Neutrophil (primary cell): ENCODE measurements at regions not wholly inside any gene's neighbourhood (a gene's known extent, or its start where the extent isn't known, plus 50 kb on each side); places are given as distances from the start of the nearest gene placed in this dataset.
"Not testable (repeated sequence)": the region's sequence is repeated elsewhere in the genome, so short reads cannot be mapped to it uniquely, and the experiment has no call there.

Experiments
- H3K27ac ChIP-seq: fragments of 200-600 bp; sonication (generic); 2 replicates; pipeline ENCODE4 v1.5.1; 2016; ENCODE audit warnings: mild to moderate bottlenecking, moderate library complexity
- H3K27me3 ChIP-seq: fragments of 200-600 bp; sonication (generic); 2 replicates; pipeline ENCODE4 v1.6.0; 2016; ENCODE audit warnings: mild to moderate bottlenecking
- H3K36me3 ChIP-seq: fragments of 200-600 bp; sonication (generic); 2 replicates; pipeline ENCODE4 v1.5.1; 2017
- H3K4me1 ChIP-seq, 2 experiments: fragments of 200-600 bp in 1 of 2; sonication (generic) in 1 of 2; 1 replicate in 1 of 2; 2 replicates in 1 of 2; pipeline versions ENCODE4 v1.5.1 to v1.6.1; 2013 to 2016; ENCODE audit warnings: low read depth in 1 of 2, low read length in 1 of 2, mild to moderate bottlenecking in 1 of 2, moderate library complexity in 1 of 2; ENCODE audit not compliant: control insufficient read depth in 1 of 2, insufficient read depth in 1 of 2
- H3K4me3 ChIP-seq, 2 experiments: fragments of 200-600 bp in 1 of 2; sonication (generic) in 1 of 2; 1 replicate in 1 of 2; 2 replicates in 1 of 2; pipeline ENCODE4 v1.5.1; 2013 to 2016; ENCODE audit warnings: low read depth in 1 of 2, low read length in 1 of 2, mild to moderate bottlenecking in 1 of 2, moderate library complexity in 1 of 2
- H3K9me3 ChIP-seq: fragments of 200-600 bp; sonication (generic); 2 replicates; pipeline ENCODE4 v1.5.1; 2016
- TF ChIP-seq, protein P1 (sequence below): fragments of 200-600 bp; sonication (generic); IDR thresholded peaks from 2 replicates; pipeline ENCODE4 v1.5.1; 2016; ENCODE audit warnings: antibody characterized with exemption

DNA sequence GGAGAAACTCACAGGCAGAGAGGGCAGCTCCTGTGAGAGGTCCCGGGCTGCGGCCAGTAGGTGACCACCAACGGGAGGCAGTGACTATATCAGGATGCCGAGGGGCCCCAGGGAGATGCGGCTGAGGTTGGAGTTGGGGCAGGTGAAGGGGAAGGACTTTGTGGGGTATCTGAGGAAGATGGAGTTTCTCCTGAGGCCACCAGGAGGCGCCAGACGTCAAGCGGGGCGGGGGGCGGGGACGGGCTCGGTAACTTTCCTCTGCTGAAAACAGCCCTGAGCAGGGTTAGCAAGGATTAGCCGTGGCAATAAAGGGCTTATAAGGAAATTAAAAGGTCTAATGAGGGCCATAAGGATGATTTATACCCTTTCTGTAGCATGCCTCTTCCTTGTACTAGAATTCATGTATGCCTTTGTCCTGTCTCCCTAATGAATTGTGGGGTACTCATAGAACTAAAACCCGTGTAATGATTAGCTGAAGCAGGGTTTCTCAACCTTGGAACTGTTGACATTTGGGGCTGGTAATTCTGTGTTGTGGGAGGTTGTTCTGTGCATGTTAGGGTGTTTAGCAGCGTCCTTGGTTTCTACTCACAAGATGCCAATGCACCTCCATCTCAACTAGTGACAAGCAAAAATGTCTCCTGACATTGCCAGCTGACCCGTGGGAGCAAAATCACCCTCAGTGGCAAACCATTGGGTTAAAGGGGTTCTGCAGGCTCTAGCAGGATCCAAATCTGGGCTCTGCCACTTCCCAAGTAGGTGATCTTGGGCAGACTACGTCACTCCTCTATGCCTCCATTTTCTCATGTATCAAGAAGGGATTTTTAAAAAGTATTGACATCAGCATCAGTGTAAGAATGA, 74.8 kb upstream of the GRIN2A start:
- H3K4me3 ChIP-seq: no peak overlapping the region
- H3K36me3 ChIP-seq: no peaks in the 10 kb centered on the region
- TF ChIP-seq, protein P1, sequence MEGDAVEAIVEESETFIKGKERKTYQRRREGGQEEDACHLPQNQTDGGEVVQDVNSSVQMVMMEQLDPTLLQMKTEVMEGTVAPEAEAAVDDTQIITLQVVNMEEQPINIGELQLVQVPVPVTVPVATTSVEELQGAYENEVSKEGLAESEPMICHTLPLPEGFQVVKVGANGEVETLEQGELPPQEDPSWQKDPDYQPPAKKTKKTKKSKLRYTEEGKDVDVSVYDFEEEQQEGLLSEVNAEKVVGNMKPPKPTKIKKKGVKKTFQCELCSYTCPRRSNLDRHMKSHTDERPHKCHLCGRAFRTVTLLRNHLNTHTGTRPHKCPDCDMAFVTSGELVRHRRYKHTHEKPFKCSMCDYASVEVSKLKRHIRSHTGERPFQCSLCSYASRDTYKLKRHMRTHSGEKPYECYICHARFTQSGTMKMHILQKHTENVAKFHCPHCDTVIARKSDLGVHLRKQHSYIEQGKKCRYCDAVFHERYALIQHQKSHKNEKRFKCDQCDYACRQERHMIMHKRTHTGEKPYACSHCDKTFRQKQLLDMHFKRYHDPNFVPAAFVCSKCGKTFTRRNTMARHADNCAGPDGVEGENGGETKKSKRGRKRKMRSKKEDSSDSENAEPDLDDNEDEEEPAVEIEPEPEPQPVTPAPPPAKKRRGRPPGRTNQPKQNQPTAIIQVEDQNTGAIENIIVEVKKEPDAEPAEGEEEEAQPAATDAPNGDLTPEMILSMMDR: peak; percentile 57
- no peaks in the 10 kb centered on the region for H3K4me1 ChIP-seq
- no peak overlapping the region for H3K27ac ChIP-seq
- H3K27me3 ChIP-seq: no peaks in the 10 kb centered on the region
- no peaks in the 10 kb centered on the region for H3K9me3 ChIP-seq

DNA sequence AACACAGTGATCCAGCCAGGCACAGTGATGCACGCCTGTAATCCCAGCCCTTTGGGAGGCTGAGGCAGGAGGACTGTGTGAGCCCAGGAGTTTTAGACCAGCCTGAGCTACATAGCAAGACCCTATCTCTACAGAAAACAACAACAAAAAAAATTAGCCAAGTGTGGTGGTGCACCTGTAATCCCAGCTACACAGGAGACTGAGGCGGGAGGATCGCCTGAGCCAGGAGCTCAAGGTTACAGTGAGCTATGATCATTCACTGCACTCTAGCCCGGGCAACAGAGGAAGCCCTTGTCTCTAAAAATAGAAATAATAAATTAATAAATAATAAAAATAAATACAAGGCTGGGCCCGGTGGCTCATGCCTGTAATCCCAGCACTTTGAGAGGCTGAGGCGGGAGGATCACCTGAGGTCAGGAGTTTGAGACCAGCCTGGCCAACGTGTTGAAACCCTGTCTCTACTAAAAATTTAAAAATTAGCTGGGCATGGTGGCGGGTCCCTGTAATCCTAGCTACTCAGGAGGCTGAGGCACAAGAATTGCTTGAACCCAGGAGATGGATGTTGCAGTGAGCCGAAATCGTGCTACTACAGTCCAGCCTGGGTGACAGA, 75.5 kb upstream of the GRIN2A start:
- H3K4me3 ChIP-seq, H3K27ac ChIP-seq, H3K4me1 ChIP-seq, H3K9me3 ChIP-seq, H3K27me3 ChIP-seq, H3K36me3 ChIP-seq: not testable (repeated sequence)

DNA sequence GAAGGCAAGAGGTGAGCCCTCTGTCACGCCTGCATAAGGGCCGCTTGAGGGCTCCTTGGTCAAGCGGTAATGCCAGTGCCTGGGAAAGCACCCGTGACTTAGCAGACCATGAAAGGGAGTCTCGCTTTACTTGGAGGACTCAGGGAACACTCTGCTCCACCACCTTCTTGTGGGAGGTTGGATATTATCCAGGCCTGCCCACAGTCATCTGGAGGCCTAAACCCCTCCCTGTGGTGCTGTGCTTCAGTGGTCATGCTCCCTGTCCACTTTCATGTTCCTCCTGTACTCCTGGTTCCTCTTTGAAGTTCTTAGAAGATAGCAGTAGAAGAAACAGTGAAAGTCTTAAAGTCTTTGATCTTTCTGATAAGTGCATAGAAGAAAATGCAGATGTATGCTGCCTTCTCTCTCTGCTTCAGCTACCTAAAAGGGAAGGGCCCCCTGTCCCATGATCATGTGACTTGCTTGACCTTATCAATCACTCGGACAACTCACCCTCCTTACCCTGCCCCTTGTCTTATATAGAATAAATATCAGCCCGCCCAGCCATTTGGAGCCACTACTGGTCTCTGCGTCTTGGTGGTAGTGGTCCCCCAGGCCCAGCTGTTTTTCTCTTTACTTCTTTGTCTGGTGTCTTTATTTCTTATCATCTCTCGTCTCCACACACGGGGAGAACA, 76.8 kb upstream of the GRIN2A start:
- H3K27ac ChIP-seq: not testable (repeated sequence)

DNA sequence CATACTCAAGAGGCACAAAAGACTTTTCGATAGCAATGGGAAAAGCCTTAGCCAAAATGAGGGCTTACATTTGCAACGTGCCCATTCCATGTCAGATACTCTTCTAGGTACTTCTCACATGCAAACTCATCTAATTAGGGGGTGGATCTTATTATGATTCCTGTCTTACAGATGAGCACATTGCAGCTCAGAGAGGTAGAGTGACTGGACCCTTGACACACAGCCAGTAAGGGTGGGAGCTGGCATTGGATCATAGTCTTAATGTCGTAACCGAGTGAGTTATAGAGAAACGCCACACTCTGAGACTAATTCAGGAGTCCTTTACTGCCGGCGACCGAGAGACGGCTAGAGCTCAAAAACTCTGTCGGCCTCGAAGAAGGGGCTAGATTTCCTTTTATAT, 78.8 kb upstream of the GRIN2A start:
- TF ChIP-seq, protein P1: no peak
- Histone ChIP-seq H3K4me1 (no peaks in the 10 kb centered on the region), H3K9me3 (no peaks in the 10 kb centered on the region), H3K36me3 (no peaks in the 10 kb centered on the region), H3K4me3 (no peak overlapping the region), H3K27me3 (no peaks in the 10 kb centered on the region), H3K27ac (no peak overlapping the region)

More for the DNA sequence above, 76.8 kb upstream of the GRIN2A start:
- not testable (repeated sequence) for H3K36me3 ChIP-seq, H3K4me1 ChIP-seq, H3K4me3 ChIP-seq, H3K9me3 ChIP-seq, H3K27me3 ChIP-seq

DNA sequence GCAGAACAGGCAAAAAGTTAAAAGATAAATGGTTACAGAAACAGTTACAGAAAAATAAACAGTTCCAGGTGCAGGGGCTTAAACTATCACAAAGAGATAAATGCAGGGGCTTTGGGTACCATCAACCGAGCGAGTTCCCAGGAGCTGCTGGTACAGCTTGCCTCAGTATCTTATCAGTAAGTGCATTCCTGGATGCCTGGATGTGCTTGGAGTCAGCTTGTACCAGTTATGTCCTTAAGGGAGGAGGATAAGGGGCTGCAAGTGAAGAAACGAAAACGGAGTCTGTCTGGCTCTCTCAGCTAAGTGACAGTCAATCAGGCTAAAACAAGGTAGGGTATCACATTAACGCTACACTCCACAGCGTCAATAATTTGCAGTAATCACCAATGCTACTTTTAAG, 79.3 kb upstream of the GRIN2A start:
- not testable (repeated sequence) for H3K4me3 ChIP-seq, H3K27ac ChIP-seq, H3K4me1 ChIP-seq, H3K27me3 ChIP-seq, H3K9me3 ChIP-seq, H3K36me3 ChIP-seq

DNA sequence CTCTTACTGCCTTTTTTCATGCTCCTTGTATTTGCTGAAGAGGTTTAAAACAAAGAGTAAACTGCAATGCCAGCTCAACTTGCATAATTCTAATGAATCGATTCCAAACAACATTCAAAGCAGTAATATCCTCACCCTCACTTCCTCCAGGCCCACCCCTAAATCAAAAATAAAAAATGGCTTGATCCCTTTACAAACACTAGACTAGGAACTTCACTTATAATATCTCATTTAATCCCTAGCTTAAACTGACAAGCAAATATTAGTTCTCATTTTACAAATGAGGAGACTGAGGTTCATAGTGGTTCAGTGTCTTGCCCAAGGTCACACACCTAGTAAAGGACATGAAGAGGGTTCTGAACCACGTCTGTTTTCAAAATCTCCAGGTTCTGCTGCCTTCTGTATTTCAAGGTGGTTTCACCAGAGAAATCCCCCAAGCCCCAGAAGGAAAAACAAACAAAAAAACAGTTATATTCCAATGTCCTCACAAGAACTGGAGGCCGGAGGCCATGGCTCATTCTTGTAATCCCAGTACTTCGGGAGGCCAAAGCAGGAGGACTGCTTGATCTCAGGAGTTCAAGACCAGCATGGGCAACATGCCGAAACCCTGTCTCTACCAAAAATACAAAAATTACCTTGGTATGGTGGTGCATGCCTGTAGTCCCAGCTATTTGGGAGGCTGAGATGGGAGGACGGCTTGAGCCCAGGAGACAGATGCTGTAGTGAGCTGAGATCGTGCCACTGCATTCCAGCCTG, 80.3 kb upstream of the GRIN2A start:
- H3K4me3 ChIP-seq: no peak overlapping the region
- H3K27ac ChIP-seq: no peak overlapping the region

More for the DNA sequence above, 80.3 kb upstream of the GRIN2A start:
- TF ChIP-seq, protein P1: no peak
- Histone ChIP-seq H3K36me3 (no peaks in the 10 kb centered on the region), H3K27me3 (no peaks in the 10 kb centered on the region), H3K9me3 (no peaks in the 10 kb centered on the region), H3K4me1 (no peaks in the 10 kb centered on the region)
